ENCODE measurements at regions not wholly inside any gene's neighbourhood (a gene's known extent, or its start where the extent isn't known, plus 50 kb on each side); places are given as distances from the start of the nearest gene placed in this dataset.
"Not testable (repeated sequence)": the region's sequence is repeated elsewhere in the genome, so short reads cannot be mapped to it uniquely, and the experiment has no call there.

- 88% methylated on average over 12 of the region's 12 CpGs for WGBS
- no peak overlapping the region for H3K9ac ChIP-seq (ENCODE audit: low read length)
Observed at GRCh38 chrX:1885116-1885515, 270.3 kb downstream of the ASMT start.

GRCh38 chrX:1888305-1888704 is 273.4 kb downstream of the ASMT start:
- H3K4me3 ChIP-seq (ENCODE audit: insufficient read depth in 1 of 2, low read depth in 1 of 2, low read length in 2 of 2); H2BK15ac ChIP-seq (ENCODE audit: low read depth, poor library complexity, severe bottlenecking); H3K23ac ChIP-seq (ENCODE audit: low read length in 2 of 2); DNase-seq; H3K9ac ChIP-seq (ENCODE audit: low read length); H3K36me3 ChIP-seq (ENCODE audit: control insufficient read depth in 1 of 2, insufficient read depth in 2 of 2, low read depth in 1 of 2, low read length in 2 of 2); H3K4me1 ChIP-seq (ENCODE audit: control insufficient read depth, insufficient read depth, low read depth, low read length); H4K91ac ChIP-seq (ENCODE audit: low read length); H3K27ac ChIP-seq (ENCODE audit: low read length, poor library complexity, severe bottlenecking); H2BK12ac ChIP-seq (ENCODE audit: low read length in 2 of 2); H3K79me1 ChIP-seq (replicated peaks; ENCODE audit: low read length, poor library complexity, severe bottlenecking); H3K14ac ChIP-seq (ENCODE audit: low read length in 2 of 2); H3K4me2 ChIP-seq (ENCODE audit: low read length, poor library complexity, severe bottlenecking); H2BK120ac ChIP-seq (ENCODE audit: low read depth, low read length); H2AFZ ChIP-seq (ENCODE audit: low read depth, low read length); H2AK5ac ChIP-seq (ENCODE audit: low read length, severe bottlenecking); H2BK5ac ChIP-seq (ENCODE audit: low read depth, low read length, poor library complexity, severe bottlenecking); H3K27me3 ChIP-seq (ENCODE audit: control insufficient read depth in 1 of 2, insufficient read depth in 1 of 2, low read length in 2 of 2); H3K18ac ChIP-seq (ENCODE audit: low read depth in 1 of 2, low read length in 2 of 2); H3K9me3 ChIP-seq (ENCODE audit: control insufficient read depth, low read length); H3K4ac ChIP-seq (ENCODE audit: low read depth in 1 of 2, low read length in 2 of 2); H4K8ac ChIP-seq (ENCODE audit: low read length): not testable (repeated sequence)
- 91% methylated on average over 9 of the region's 9 CpGs for WGBS

More at GRCh38 chrX:1885116-1885515, 270.3 kb downstream of the ASMT start:
- Histone ChIP-seq H4K8ac (ENCODE audit: low read length) (no peak overlapping the region), H3K23ac (ENCODE audit: low read length in 2 of 2) (no peak overlapping the region), H3K4me3 (ENCODE audit: insufficient read depth in 1 of 2, low read depth in 1 of 2, low read length in 2 of 2) (no peak overlapping the region), H3K9me3 (ENCODE audit: control insufficient read depth, low read length) (peaks cover 7% of the 10 kb centered on the region), H3K27ac (ENCODE audit: low read length, poor library complexity, severe bottlenecking) (no peak overlapping the region), H3K4ac (ENCODE audit: low read depth in 1 of 2, low read length in 2 of 2) (no peak overlapping the region), H2AK5ac (ENCODE audit: low read length, severe bottlenecking) (no peak overlapping the region), H2BK12ac (ENCODE audit: low read length in 2 of 2) (no peak overlapping the region), H2BK120ac (ENCODE audit: low read depth, low read length) (no peak overlapping the region), H3K4me1 (ENCODE audit: control insufficient read depth, insufficient read depth, low read depth, low read length) (no peaks in the 10 kb centered on the region), H3K18ac (ENCODE audit: low read depth in 1 of 2, low read length in 2 of 2) (no peak overlapping the region), H4K91ac (ENCODE audit: low read length) (no peak overlapping the region), H3K4me2 (ENCODE audit: low read length, poor library complexity, severe bottlenecking) (no peak overlapping the region), H2AFZ (ENCODE audit: low read depth, low read length) (no peak overlapping the region), H2BK5ac (ENCODE audit: low read depth, low read length, poor library complexity, severe bottlenecking) (no peak overlapping the region), H3K27me3 (ENCODE audit: control insufficient read depth in 1 of 2, insufficient read depth in 1 of 2, low read length in 2 of 2) (no peaks in the 10 kb centered on the region), H3K79me1 (replicated peaks; ENCODE audit: low read length, poor library complexity, severe bottlenecking) (no peaks in the 10 kb centered on the region), H3K14ac (ENCODE audit: low read length in 2 of 2) (no peak overlapping the region), H3K36me3 (ENCODE audit: control insufficient read depth in 1 of 2, insufficient read depth in 2 of 2, low read depth in 1 of 2, low read length in 2 of 2) (no peaks in the 10 kb centered on the region), H2BK15ac (ENCODE audit: low read depth, poor library complexity, severe bottlenecking) (no peak overlapping the region)
- DNase-seq, result no peak

GRCh38 chrX:1894026-1894294 is 279.1 kb downstream of the ASMT start:
- WGBS, result 93% methylated on average over 9 of the region's 9 CpGs
- Histone ChIP-seq H3K14ac (ENCODE audit: low read length in 2 of 2) (no peak overlapping the region), H2AFZ (ENCODE audit: low read depth, low read length) (no peak overlapping the region), H3K4me3 (ENCODE audit: insufficient read depth in 1 of 2, low read depth in 1 of 2, low read length in 2 of 2) (no peak overlapping the region), H2AK5ac (ENCODE audit: low read length, severe bottlenecking) (no peak overlapping the region), H3K9ac (ENCODE audit: low read length) (no peak overlapping the region), H3K36me3 (ENCODE audit: control insufficient read depth in 1 of 2, insufficient read depth in 2 of 2, low read depth in 1 of 2, low read length in 2 of 2) (no peaks in the 10 kb centered on the region), H2BK5ac (ENCODE audit: low read depth, low read length, poor library complexity, severe bottlenecking) (no peak overlapping the region), H3K23ac (ENCODE audit: low read length in 2 of 2) (no peak overlapping the region), H2BK12ac (ENCODE audit: low read length in 2 of 2) (no peak overlapping the region), H2BK15ac (ENCODE audit: low read depth, poor library complexity, severe bottlenecking) (no peak overlapping the region), H3K18ac (ENCODE audit: low read depth in 1 of 2, low read length in 2 of 2) (no peak overlapping the region), H3K4ac (ENCODE audit: low read depth in 1 of 2, low read length in 2 of 2) (no peak overlapping the region), H4K91ac (ENCODE audit: low read length) (no peak overlapping the region), H3K27ac (ENCODE audit: low read length, poor library complexity, severe bottlenecking) (no peak overlapping the region), H2BK120ac (ENCODE audit: low read depth, low read length) (no peak overlapping the region), H3K27me3 (ENCODE audit: control insufficient read depth in 1 of 2, insufficient read depth in 1 of 2, low read length in 2 of 2) (no peaks in the 10 kb centered on the region), H3K4me2 (ENCODE audit: low read length, poor library complexity, severe bottlenecking) (no peak overlapping the region), H3K9me3 (ENCODE audit: control insufficient read depth, low read length) (no peaks in the 10 kb centered on the region), H3K4me1 (ENCODE audit: control insufficient read depth, insufficient read depth, low read depth, low read length) (no peaks in the 10 kb centered on the region), H4K8ac (ENCODE audit: low read length) (no peak overlapping the region), H3K79me1 (replicated peaks; ENCODE audit: low read length, poor library complexity, severe bottlenecking) (no peaks in the 10 kb centered on the region)
- no peak for DNase-seq

DNA sequence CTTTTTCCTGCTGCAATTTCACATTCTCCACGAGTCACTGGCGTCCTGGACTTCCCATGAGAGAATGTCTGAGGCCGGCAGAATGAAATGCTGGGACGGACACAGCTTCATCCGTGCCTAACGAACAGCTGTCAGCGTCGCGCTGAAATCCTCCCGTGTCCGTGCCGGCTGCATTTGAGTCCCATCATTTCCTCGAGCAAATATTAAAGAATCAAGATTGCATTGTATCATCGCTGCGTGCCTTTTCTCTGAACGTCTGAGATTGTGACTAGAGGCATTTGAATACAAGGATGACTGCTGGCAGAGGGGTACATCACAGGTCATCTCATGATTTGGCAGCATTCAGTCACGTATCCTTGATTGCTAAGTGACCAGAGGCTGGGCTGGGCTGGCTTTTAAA is 279.9 kb downstream of the ASMT start:
- 83% methylated on average over 17 of the region's 17 CpGs for WGBS
- no peak overlapping the region for H3K14ac ChIP-seq (ENCODE audit: low read length in 2 of 2)
- no peak overlapping the region for H3K4me3 ChIP-seq (ENCODE audit: insufficient read depth in 1 of 2, low read depth in 1 of 2, low read length in 2 of 2)
- H3K4me2 ChIP-seq (ENCODE audit: low read length, poor library complexity, severe bottlenecking), result no peak overlapping the region
- no peak overlapping the region for H2AK5ac ChIP-seq (ENCODE audit: low read length, severe bottlenecking)
- no peaks in the 10 kb centered on the region for H3K4me1 ChIP-seq (ENCODE audit: control insufficient read depth, insufficient read depth, low read depth, low read length)
- H3K18ac ChIP-seq (ENCODE audit: low read depth in 1 of 2, low read length in 2 of 2), result no peak overlapping the region
- H4K91ac ChIP-seq (ENCODE audit: low read length), result no peak overlapping the region
- DNase-seq, result no peak
- H3K4ac ChIP-seq (ENCODE audit: low read depth in 1 of 2, low read length in 2 of 2), result no peak overlapping the region
- H2BK120ac ChIP-seq (ENCODE audit: low read depth, low read length), result no peak overlapping the region
- H4K8ac ChIP-seq (ENCODE audit: low read length), result no peak overlapping the region
- H3K23ac ChIP-seq (ENCODE audit: low read length in 2 of 2), result no peak overlapping the region
- no peak overlapping the region for H2BK15ac ChIP-seq (ENCODE audit: low read depth, poor library complexity, severe bottlenecking)
- H2BK12ac ChIP-seq (ENCODE audit: low read length in 2 of 2), result no peak overlapping the region
- H2AFZ ChIP-seq (ENCODE audit: low read depth, low read length), result no peak overlapping the region
- no peak overlapping the region for H3K27ac ChIP-seq (ENCODE audit: low read length, poor library complexity, severe bottlenecking)
- no peak overlapping the region for H3K9ac ChIP-seq (ENCODE audit: low read length)
- no peaks in the 10 kb centered on the region for H3K9me3 ChIP-seq (ENCODE audit: control insufficient read depth, low read length)
- no peak overlapping the region for H2BK5ac ChIP-seq (ENCODE audit: low read depth, low read length, poor library complexity, severe bottlenecking)
- no peaks in the 10 kb centered on the region for H3K79me1 ChIP-seq (replicated peaks; ENCODE audit: low read length, poor library complexity, severe bottlenecking)
- no peaks in the 10 kb centered on the region for H3K27me3 ChIP-seq (ENCODE audit: control insufficient read depth in 1 of 2, insufficient read depth in 1 of 2, low read length in 2 of 2)
- H3K36me3 ChIP-seq (ENCODE audit: control insufficient read depth in 1 of 2, insufficient read depth in 2 of 2, low read depth in 1 of 2, low read length in 2 of 2), result no peaks in the 10 kb centered on the region
